IMR-90 (cell line): ENCODE measurements at regions not wholly inside any gene's neighbourhood (a gene's known extent, or its start where the extent isn't known, plus 50 kb on each side); places are given as distances from the start of the nearest gene placed in this dataset.

Experiments
- ATAC-seq: fragments of 200-7000 bp; cut with Tn5 transposase; 2 replicates; pipeline ENCODE4 v1.9.1; 2020; ENCODE audit warnings: low read depth, mild to moderate bottlenecking, moderate library complexity
- BruUV-seq: library from RNA; stranded (reverse); fragments of 400-500 nt; replicated peaks from 2 replicates; lab custom pipeline; 2021; lab: Mats Ljungman, UMichigan
- CTCF ChIA-PET: fragments of 300-600 bp; formaldehyde crosslinking; extraction: SDS; loops from one replicate; lab custom pipeline; 2021; ENCODE audit warnings: antibody characterized with exemption; lab: Yijun Ruan, JAX
- POLR2A ChIA-PET: fragments of 300-600 bp; sonication (Branson Sonifier 250); formaldehyde crosslinking; loops from one replicate; lab custom pipeline; 2022; ENCODE audit warnings: antibody characterized with exemption; ENCODE audit not compliant: unreplicated experiment; lab: Charles Lee
- DNase-seq: peaks from one replicate; pipeline ENCODE4 v3.0.0; 2013
- H2AFZ ChIP-seq: replicated peaks from 2 replicates; pipeline ENCODE3; 2013; ENCODE audit warnings: low read length, mild to moderate bottlenecking; ENCODE audit not compliant: poor library complexity
- H2AK5ac ChIP-seq: 2 replicates; pipeline ENCODE4 v1.6.1; 2013; ENCODE audit warnings: low read depth, low read length, inconsistent platforms
- H2AK9ac ChIP-seq: replicated peaks from 2 replicates; pipeline ENCODE3; 2013; ENCODE audit warnings: mild to moderate bottlenecking, low read depth, low read length, moderate library complexity; ENCODE audit not compliant: poor library complexity
- H2BK120ac ChIP-seq: 2 replicates; pipeline ENCODE4 v1.6.1; 2013; ENCODE audit warnings: low read depth, low read length, inconsistent platforms
- H2BK15ac ChIP-seq: 3 replicates; pipeline ENCODE4 v1.6.1; 2013; ENCODE audit warnings: low read depth, low read length, inconsistent platforms
- H2BK20ac ChIP-seq: 2 replicates; pipeline ENCODE4 v1.6.1; 2013; ENCODE audit warnings: low read depth, mild to moderate bottlenecking, inconsistent platforms, low read length, moderate library complexity
- H2BK5ac ChIP-seq: 2 replicates; pipeline ENCODE4 v1.6.1; 2013; ENCODE audit warnings: mild to moderate bottlenecking, low read depth, low read length, inconsistent platforms; ENCODE audit not compliant: poor library complexity, severe bottlenecking
- H3K14ac ChIP-seq: replicated peaks from 2 replicates; pipeline ENCODE4 v1.6.1; 2013; ENCODE audit warnings: low read depth, low read length, inconsistent platforms
- H3K18ac ChIP-seq: 2 replicates; pipeline ENCODE4 v1.6.1; 2013; ENCODE audit warnings: low read depth, low read length, control low read depth
- H3K23ac ChIP-seq: 2 replicates; pipeline ENCODE4 v1.6.1; 2013; ENCODE audit warnings: low read depth, low read length, inconsistent platforms
- H3K27ac ChIP-seq: 2 replicates; pipeline ENCODE4 v1.5.1; 2013; ENCODE audit warnings: mild to moderate bottlenecking, control low read depth, low read length; ENCODE audit not compliant: insufficient read depth
- H3K27me3 ChIP-seq: 2 replicates; pipeline ENCODE4 v1.6.1; 2013; ENCODE audit warnings: low read length; ENCODE audit not compliant: control insufficient read depth, insufficient read depth
- H3K36me3 ChIP-seq: 2 replicates; pipeline ENCODE4 v1.6.1; 2013; ENCODE audit warnings: low read length, mixed read lengths; ENCODE audit not compliant: control insufficient read depth, insufficient read depth
- H3K4ac ChIP-seq: 2 replicates; pipeline ENCODE4 v1.6.1; 2013; ENCODE audit warnings: low read depth, low read length, inconsistent platforms
- H3K4me1 ChIP-seq: 2 replicates; pipeline ENCODE4 v1.6.1; 2013; ENCODE audit warnings: low read length, mixed read lengths; ENCODE audit not compliant: control insufficient read depth, insufficient read depth
- H3K4me2 ChIP-seq: 2 replicates; pipeline ENCODE4 v1.6.1; 2013; ENCODE audit warnings: low read depth, mild to moderate bottlenecking, control low read depth, low read length, moderate library complexity
- H3K4me3 ChIP-seq: 2 replicates; pipeline ENCODE4 v1.5.1; 2013; ENCODE audit warnings: low read depth, mild to moderate bottlenecking, control low read depth, low read length, moderate library complexity; ENCODE audit not compliant: insufficient read depth
- H3K56ac ChIP-seq: 2 replicates; pipeline ENCODE4 v1.6.1; 2013; ENCODE audit warnings: low read length, inconsistent platforms; ENCODE audit not compliant: insufficient read depth; ENCODE audit errors: extremely low read depth
- H3K79me1 ChIP-seq, 2 experiments: 2 replicates each; pipeline ENCODE4 v1.6.1; 2013; ENCODE audit warnings: low read length in 2 of 2, inconsistent platforms in 1 of 2, low read depth in 1 of 2
- H3K9ac ChIP-seq: 2 replicates; pipeline ENCODE4 v1.6.1; 2013; ENCODE audit warnings: low read depth, low read length, control low read depth
- H3K9me1 ChIP-seq: 2 replicates; pipeline ENCODE4 v1.6.1; 2013; ENCODE audit warnings: low read length, inconsistent platforms; ENCODE audit not compliant: insufficient read depth
- H3K9me3 ChIP-seq: 2 replicates; pipeline ENCODE4 v1.6.1; 2013; ENCODE audit warnings: low read length; ENCODE audit not compliant: control insufficient read depth, insufficient read depth
- H4K20me1 ChIP-seq: 2 replicates; pipeline ENCODE4 v1.6.1; 2013; ENCODE audit warnings: low read length, inconsistent platforms; ENCODE audit not compliant: insufficient read depth
- H4K5ac ChIP-seq: 2 replicates; pipeline ENCODE4 v1.6.1; 2013; ENCODE audit warnings: mild to moderate bottlenecking, low read depth, low read length, control low read depth
- H4K8ac ChIP-seq, 2 experiments: 2 replicates each; pipeline ENCODE4 v1.6.1; 2013; ENCODE audit warnings: low read depth in 2 of 2, low read length in 2 of 2, control low read depth in 1 of 2, inconsistent platforms in 1 of 2
- H4K91ac ChIP-seq: 2 replicates; pipeline ENCODE4 v1.6.1; 2013; ENCODE audit warnings: low read depth, low read length, inconsistent platforms; ENCODE audit not compliant: insufficient read depth
- RFX5 ChIP-seq: IDR thresholded peaks from 2 replicates; pipeline ENCODE4 v1.8.0; 2012; ENCODE audit warnings: low read depth, mild to moderate bottlenecking, low read length, moderate library complexity
- WGBS, 2 experiments: methylation state at CpG; one replicate each; pipeline versions ENCODE4 v1.1.5 to v1.1.7; 2013; ENCODE audit warnings: missing lambda C conversion rate in 2 of 2; ENCODE audit not compliant: insufficient read length in 1 of 2; ENCODE audit errors: extremely low coverage in 2 of 2; 5-methylcytosine and 5-hydroxymethylcytosine counted together
- dilution Hi-C: fragments of 300-500 bp; cut with HindIII; formaldehyde crosslinking; loops from one replicate; pipeline ENCODE4 v1.14.3; 2018; ENCODE audit warnings: low sequenced_read_pairs; ENCODE audit not compliant: unreplicated experiment
- in situ Hi-C: fragments of 300-500 bp; cut with MboI; formaldehyde crosslinking; loops from 3 replicates; pipeline ENCODE4 v1.14.3; 2019; ENCODE audit warnings: low sequenced_read_pairs, inconsistent platforms, mixed read lengths
- intact Hi-C: fragments of 100-400 bp; cut with micrococcal nuclease; formaldehyde crosslinking; loops from 2 replicates; pipeline ENCODE4 v1.10.0; 2022

- intact Hi-C loops (no loop called here), in situ Hi-C loops (no loop called here), dilution Hi-C loops (no loop called here)
- no peak overlapping the region for H2AK9ac ChIP-seq
- no peak overlapping the region for H3K56ac ChIP-seq
- no peak overlapping the region for H2BK20ac ChIP-seq
- H3K23ac ChIP-seq = no peak overlapping the region
- no peaks in the 10 kb centered on the region for H3K9me1 ChIP-seq
- H3K36me3 ChIP-seq = no peaks in the 10 kb centered on the region
- no peak overlapping the region for H2BK120ac ChIP-seq
- H4K20me1 ChIP-seq = no peaks in the 10 kb centered on the region
- no peak for TF ChIP-seq RFX5
- no peak overlapping the region for H4K5ac ChIP-seq
- WGBS, 2 experiments = no CpG with 5 or more reads among the region's 1 CpG
- H4K8ac ChIP-seq = no peak overlapping the region
- H2AK5ac ChIP-seq = no peak overlapping the region
- no peak overlapping the region for H3K18ac ChIP-seq
- no peak overlapping the region for H4K91ac ChIP-seq
- H3K4me1 ChIP-seq = no peaks in the 10 kb centered on the region
- no peak overlapping the region for H3K4me3 ChIP-seq
- H3K4me2 ChIP-seq = no peak overlapping the region
- ChIA-PET CTCF (no interaction called here), POLR2A (no interaction called here)
- no peak for DNase-seq
- no TSS peak for BruUV-seq
- H3K4ac ChIP-seq = no peak overlapping the region
- no peak overlapping the region for H2BK15ac ChIP-seq
- no peak overlapping the region for H2AFZ ChIP-seq
- H2BK5ac ChIP-seq = no peak overlapping the region
- H3K79me1 ChIP-seq = no peaks in the 10 kb centered on the region; a peak in 1 of 4 replicates
- H3K27me3 ChIP-seq = no peaks in the 10 kb centered on the region
- H3K14ac ChIP-seq = no peak overlapping the region
- no peak overlapping the region for H3K27ac ChIP-seq
- no peak overlapping the region for H3K9ac ChIP-seq
- H3K9me3 ChIP-seq = no peaks in the 10 kb centered on the region
- ATAC-seq = no peak
These were observed 296.9 kb downstream of the BCKDHB start for GRCh38 chr6:80403365-80403764.
